Neural cell (in vitro differentiated cells): ENCODE measurements at regions not wholly inside any gene's neighbourhood (a gene's known extent, or its start where the extent isn't known, plus 50 kb on each side); places are given as distances from the start of the nearest gene placed in this dataset.

Source experiments
- CTCF ChIP-seq: fragments of 450-650 bp; IDR thresholded peaks from 2 replicates; pipeline ENCODE4 v1.5.1; 2014; ENCODE audit warnings: antibody characterized with exemption, mild to moderate bottlenecking, moderate library complexity; ENCODE audit not compliant: poor library complexity, severe bottlenecking
- EP300 ChIP-seq: fragments of 450-650 bp; conservative IDR thresholded peaks from 2 replicates; pipeline ENCODE4 v1.6.1; 2014; ENCODE audit warnings: antibody characterized with exemption, mild to moderate bottlenecking, moderate library complexity; ENCODE audit not compliant: poor library complexity, severe bottlenecking
- EZH2 ChIP-seq: fragments of 200-600, 300-800 bp; shearing (Covaris generic), sonication (generic); IDR thresholded peaks from 2 replicates; pipeline ENCODE4 v1.6.1; 2014; ENCODE audit warnings: antibody characterized with exemption, low read length, borderline replicate concordance, mild to moderate bottlenecking; ENCODE audit not compliant: insufficient read depth, poor library complexity, severe bottlenecking
- MXI1 ChIP-seq: fragments of 450-650 bp; conservative IDR thresholded peaks from 2 replicates; pipeline ENCODE4 v1.6.1; 2014; ENCODE audit warnings: antibody characterized with exemption, mild to moderate bottlenecking; ENCODE audit not compliant: poor library complexity, severe bottlenecking
- POLR2AphosphoS5 ChIP-seq: IDR thresholded peaks from 2 replicates; pipeline ENCODE4 v1.6.1; 2012
- RAD21 ChIP-seq: fragments of 450-650 bp; conservative IDR thresholded peaks from 2 replicates; pipeline ENCODE4 v1.6.1; 2014; ENCODE audit warnings: antibody characterized with exemption, mild to moderate bottlenecking, moderate library complexity
- REST ChIP-seq: IDR thresholded peaks from 2 replicates; pipeline ENCODE4 v1.6.1; 2012; ENCODE audit warnings: borderline replicate concordance
- SMC3 ChIP-seq: fragments of 450-650 bp; conservative IDR thresholded peaks from 2 replicates; pipeline ENCODE4 v1.6.1; 2014; ENCODE audit warnings: antibody characterized with exemption, mild to moderate bottlenecking, moderate library complexity; ENCODE audit not compliant: poor library complexity
- TAF1 ChIP-seq: IDR thresholded peaks from 2 replicates; pipeline ENCODE4 v1.6.1; 2012; ENCODE audit warnings: low read depth

GRCh38 chr18:61619783-61620182 is 273.0 kb downstream of the RNF152 start:
- no peak for TF ChIP-seq CTCF
- no peak for TF ChIP-seq EZH2
- no peak for TF ChIP-seq POLR2AphosphoS5
- no peak for TF ChIP-seq MXI1
- TF ChIP-seq EP300, result no peak
- TF ChIP-seq TAF1, result no peak
- TF ChIP-seq REST, result no peak
- TF ChIP-seq RAD21, result no peak
- TF ChIP-seq SMC3, result no peak
